ENCODE measurements at regions not wholly inside any gene's neighbourhood (a gene's known extent, or its start where the extent isn't known, plus 50 kb on each side); places are given as distances from the start of the nearest gene placed in this dataset.

DNA sequence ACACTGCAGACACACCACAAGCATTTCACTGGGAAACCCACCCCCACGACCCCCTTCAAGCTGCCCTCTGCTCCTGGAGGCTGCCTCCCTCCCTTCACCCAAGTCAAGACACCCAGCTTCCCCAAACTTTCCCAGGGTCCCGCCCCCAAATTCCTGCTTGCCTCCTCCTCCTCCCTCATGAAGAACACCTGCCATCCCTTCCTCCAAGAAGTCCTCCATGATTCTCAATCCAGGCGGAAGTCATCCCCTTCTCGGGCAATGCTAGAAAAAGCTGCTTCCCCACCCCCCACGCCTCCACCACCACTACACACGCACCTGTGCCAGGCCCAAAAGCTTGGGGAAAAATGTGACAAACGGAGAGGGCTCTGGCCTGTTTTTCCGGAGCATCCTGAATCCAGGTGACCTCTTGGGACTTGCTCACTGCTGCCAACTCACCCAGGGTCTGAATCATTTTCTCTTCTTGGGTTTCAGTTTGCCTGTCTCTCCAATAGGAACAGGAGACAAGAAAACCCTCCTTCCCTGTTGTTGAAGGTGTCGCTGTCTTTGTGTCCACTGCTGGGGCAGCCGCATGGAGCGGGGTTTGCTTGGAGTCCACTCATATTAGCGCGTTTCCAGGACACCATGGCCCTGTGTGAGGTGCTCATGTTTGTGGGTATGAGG lies 101.0 kb upstream of the CASZ1 start:
- no peaks in the 10 kb centered on the region for H3K27me3 ChIP-seq (ENCODE audit: insufficient read depth, low read length, poor library complexity)
- H3K79me2 ChIP-seq (ENCODE audit: insufficient read depth, low read length): no peaks in the 10 kb centered on the region
- H3K36me3 ChIP-seq (ENCODE audit: insufficient read depth, low read length): no peaks in the 10 kb centered on the region
- DNase-seq: no peak
- TF ChIP-seq, protein P1, sequence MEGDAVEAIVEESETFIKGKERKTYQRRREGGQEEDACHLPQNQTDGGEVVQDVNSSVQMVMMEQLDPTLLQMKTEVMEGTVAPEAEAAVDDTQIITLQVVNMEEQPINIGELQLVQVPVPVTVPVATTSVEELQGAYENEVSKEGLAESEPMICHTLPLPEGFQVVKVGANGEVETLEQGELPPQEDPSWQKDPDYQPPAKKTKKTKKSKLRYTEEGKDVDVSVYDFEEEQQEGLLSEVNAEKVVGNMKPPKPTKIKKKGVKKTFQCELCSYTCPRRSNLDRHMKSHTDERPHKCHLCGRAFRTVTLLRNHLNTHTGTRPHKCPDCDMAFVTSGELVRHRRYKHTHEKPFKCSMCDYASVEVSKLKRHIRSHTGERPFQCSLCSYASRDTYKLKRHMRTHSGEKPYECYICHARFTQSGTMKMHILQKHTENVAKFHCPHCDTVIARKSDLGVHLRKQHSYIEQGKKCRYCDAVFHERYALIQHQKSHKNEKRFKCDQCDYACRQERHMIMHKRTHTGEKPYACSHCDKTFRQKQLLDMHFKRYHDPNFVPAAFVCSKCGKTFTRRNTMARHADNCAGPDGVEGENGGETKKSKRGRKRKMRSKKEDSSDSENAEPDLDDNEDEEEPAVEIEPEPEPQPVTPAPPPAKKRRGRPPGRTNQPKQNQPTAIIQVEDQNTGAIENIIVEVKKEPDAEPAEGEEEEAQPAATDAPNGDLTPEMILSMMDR (IDR thresholded peaks at IDR 0.05; ENCODE audit: borderline replicate concordance, extremely low read depth, low read length, poor library complexity, severe bottlenecking): no peak
- no peak for TF ChIP-seq EZH2 (IDR thresholded peaks at IDR 0.05; ENCODE audit: borderline replicate concordance, low read depth, low read length, severe bottlenecking)
- H3K4me1 ChIP-seq (ENCODE audit: insufficient read depth, low read length): peaks cover 4% of the 10 kb centered on the region; the same call in 1 of the 2 replicates
- H2AFZ ChIP-seq (ENCODE audit: low read depth, low read length): no peak overlapping the region
- no peak overlapping the region for H3K9ac ChIP-seq (ENCODE audit: low read depth, low read length)
- no peak for ATAC-seq (ENCODE audit: insufficient read depth, low read depth)
- H3K9me3 ChIP-seq (ENCODE audit: insufficient read depth, low read length, severe bottlenecking): no peaks in the 10 kb centered on the region
- no peak overlapping the region for H3K27ac ChIP-seq (ENCODE audit: low read length)
- H4K20me1 ChIP-seq (ENCODE audit: insufficient read depth, low read length): peaks cover 17% of the 10 kb centered on the region
- H3K4me2 ChIP-seq (ENCODE audit: insufficient read depth, low read length): no peak overlapping the region
- H3K4me3 ChIP-seq (ENCODE audit: low read depth in 1 of 2, low read length in 2 of 2): no peak overlapping the region

DNA sequence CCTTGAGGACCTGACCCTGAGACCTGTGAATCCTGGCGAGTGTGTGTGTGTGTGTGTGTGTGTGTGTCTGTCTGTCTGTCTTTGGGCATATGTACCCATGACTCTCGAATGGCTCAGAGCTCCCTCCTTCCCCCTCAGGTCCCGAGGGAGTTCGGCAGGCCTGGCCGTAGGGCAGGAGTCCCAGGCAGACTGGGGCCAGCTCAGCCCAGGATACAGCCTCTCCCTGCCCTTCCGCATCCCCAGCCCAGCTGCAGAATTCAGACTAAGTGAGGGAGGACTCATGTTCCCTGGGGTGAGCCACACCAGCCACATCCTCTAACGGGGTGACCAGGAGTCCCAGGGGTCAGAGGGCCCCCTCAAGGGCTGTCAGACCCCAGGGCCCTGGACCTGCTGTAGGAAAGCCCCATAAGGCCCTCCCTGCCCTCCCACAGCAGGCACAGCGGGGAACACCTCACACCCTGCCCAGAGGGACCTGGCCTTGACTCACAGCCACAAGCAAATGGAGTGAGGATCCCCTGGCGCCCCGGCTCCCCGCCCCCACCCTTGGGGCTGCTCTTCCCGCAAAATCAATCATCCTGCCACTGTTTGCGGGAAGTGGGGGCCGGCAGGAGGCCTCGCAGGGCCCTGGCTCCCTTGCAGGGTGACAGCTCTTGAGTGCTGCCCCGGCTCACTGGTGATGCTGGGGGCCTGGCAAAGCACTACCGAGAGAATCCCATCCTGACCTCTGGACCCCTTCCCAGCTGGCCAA lies 101.7 kb upstream of the CASZ1 start:
- no peak overlapping the region for H3K27ac ChIP-seq (ENCODE audit: low read length)
- DNase-seq (no peak), ATAC-seq (ENCODE audit: insufficient read depth, low read depth) (no peak)
- H3K4me2 ChIP-seq (ENCODE audit: insufficient read depth, low read length): no peak overlapping the region
- no peak overlapping the region for H3K4me3 ChIP-seq (ENCODE audit: low read depth in 1 of 2, low read length in 2 of 2)
- no peak overlapping the region for H2AFZ ChIP-seq (ENCODE audit: low read depth, low read length)
- TF ChIP-seq, protein P1 (IDR thresholded peaks at IDR 0.05; ENCODE audit: borderline replicate concordance, extremely low read depth, low read length, poor library complexity, severe bottlenecking): no peak
- no peak for TF ChIP-seq EZH2 (IDR thresholded peaks at IDR 0.05; ENCODE audit: borderline replicate concordance, low read depth, low read length, severe bottlenecking)
- H3K4me1 ChIP-seq (ENCODE audit: insufficient read depth, low read length): peaks cover 4% of the 10 kb centered on the region; the same call in 1 of the 2 replicates
- H4K20me1 ChIP-seq (ENCODE audit: insufficient read depth, low read length): peaks cover 21% of the 10 kb centered on the region
- no peak overlapping the region for H3K9ac ChIP-seq (ENCODE audit: low read depth, low read length)
- no peaks in the 10 kb centered on the region for H3K27me3 ChIP-seq (ENCODE audit: insufficient read depth, low read length, poor library complexity)
- no peaks in the 10 kb centered on the region for H3K36me3 ChIP-seq (ENCODE audit: insufficient read depth, low read length)
- no peaks in the 10 kb centered on the region for H3K79me2 ChIP-seq (ENCODE audit: insufficient read depth, low read length)
- no peaks in the 10 kb centered on the region for H3K9me3 ChIP-seq (ENCODE audit: insufficient read depth, low read length, severe bottlenecking)

DNA sequence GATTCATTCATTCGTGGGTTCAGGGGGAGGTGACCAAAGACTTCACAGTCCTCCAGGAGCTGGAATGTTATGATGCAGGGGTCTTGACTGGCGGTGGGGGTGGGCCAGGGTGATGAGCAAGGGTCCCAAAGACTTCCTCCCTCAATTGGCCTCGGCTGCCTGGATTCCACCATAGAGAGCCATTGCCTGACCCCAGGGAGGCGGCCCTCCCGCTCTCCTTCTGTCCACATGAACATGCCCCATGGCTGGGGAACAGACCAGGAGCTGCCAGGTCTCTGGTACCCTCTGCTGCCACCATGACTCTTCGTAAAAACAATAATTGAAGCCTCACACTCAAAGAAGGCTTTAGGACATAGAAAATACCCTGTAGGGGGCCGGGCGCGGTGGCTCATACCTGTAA lies 102.5 kb upstream of the CASZ1 start:
- Histone ChIP-seq H4K20me1 (ENCODE audit: insufficient read depth, low read length) (peaks cover 28% of the 10 kb centered on the region), H3K4me1 (ENCODE audit: insufficient read depth, low read length) (peaks cover 6% of the 10 kb centered on the region), H2AFZ (ENCODE audit: low read depth, low read length) (no peak overlapping the region), H3K9ac (ENCODE audit: low read depth, low read length) (no peak overlapping the region), H3K36me3 (ENCODE audit: insufficient read depth, low read length) (no peaks in the 10 kb centered on the region), H3K4me3 (ENCODE audit: low read depth in 1 of 2, low read length in 2 of 2) (no peak overlapping the region), H3K4me2 (ENCODE audit: insufficient read depth, low read length) (no peak overlapping the region), H3K27me3 (ENCODE audit: insufficient read depth, low read length, poor library complexity) (no peaks in the 10 kb centered on the region), H3K9me3 (ENCODE audit: insufficient read depth, low read length, severe bottlenecking) (no peaks in the 10 kb centered on the region), H3K27ac (ENCODE audit: low read length) (no peak overlapping the region), H3K79me2 (ENCODE audit: insufficient read depth, low read length) (no peaks in the 10 kb centered on the region)
- no peak for ATAC-seq (ENCODE audit: insufficient read depth, low read depth)
- TF ChIP-seq EZH2 (IDR thresholded peaks at IDR 0.05; ENCODE audit: borderline replicate concordance, low read depth, low read length, severe bottlenecking): no peak
- TF ChIP-seq, protein P1 (IDR thresholded peaks at IDR 0.05; ENCODE audit: borderline replicate concordance, extremely low read depth, low read length, poor library complexity, severe bottlenecking): no peak
- no peak for DNase-seq

All from DND-41 (cell line).